Nephron (organoid): ENCODE measurements at regions not wholly inside any gene's neighbourhood (a gene's known extent, or its start where the extent isn't known, plus 50 kb on each side); places are given as distances from the start of the nearest gene placed in this dataset.

Source experiments
- H3K27ac Mint-ChIP-seq, 3 experiments: 2 replicates each; pipeline ENCODE4 v1.8.0; 2020; ENCODE audit warnings: mixed read lengths in 3 of 3, mild to moderate bottlenecking in 2 of 3, moderate library complexity in 1 of 3
- H3K27me3 Mint-ChIP-seq: 2 replicates; pipeline ENCODE4 v1.8.0; 2021; ENCODE audit warnings: low read depth, mild to moderate bottlenecking, moderate library complexity, mixed read lengths
- H3K36me3 Mint-ChIP-seq: 2 replicates; pipeline ENCODE4 v1.8.0; 2020; ENCODE audit warnings: low read depth, mixed read lengths
- H3K4me1 Mint-ChIP-seq: 2 replicates; pipeline ENCODE4 v1.8.0; 2020; ENCODE audit warnings: mixed read lengths
- H3K4me3 Mint-ChIP-seq, 3 experiments: 2 replicates each; pipeline ENCODE4 v1.8.0; 2020; ENCODE audit warnings: mild to moderate bottlenecking in 3 of 3, mixed read lengths in 3 of 3, moderate library complexity in 2 of 3
- H3K9me3 Mint-ChIP-seq: 2 replicates; pipeline ENCODE4 v1.8.0; 2020; ENCODE audit warnings: mixed read lengths
- TF ChIP-seq, protein P1 (sequence below), 3 experiments: fragments of 200-600 bp; sonication (generic); IDR thresholded peaks; one replicate each; pipeline ENCODE4 v1.5.0; 2021; ENCODE audit warnings: antibody characterized with exemption in 3 of 3; ENCODE audit not compliant: unreplicated experiment in 3 of 3

DNA sequence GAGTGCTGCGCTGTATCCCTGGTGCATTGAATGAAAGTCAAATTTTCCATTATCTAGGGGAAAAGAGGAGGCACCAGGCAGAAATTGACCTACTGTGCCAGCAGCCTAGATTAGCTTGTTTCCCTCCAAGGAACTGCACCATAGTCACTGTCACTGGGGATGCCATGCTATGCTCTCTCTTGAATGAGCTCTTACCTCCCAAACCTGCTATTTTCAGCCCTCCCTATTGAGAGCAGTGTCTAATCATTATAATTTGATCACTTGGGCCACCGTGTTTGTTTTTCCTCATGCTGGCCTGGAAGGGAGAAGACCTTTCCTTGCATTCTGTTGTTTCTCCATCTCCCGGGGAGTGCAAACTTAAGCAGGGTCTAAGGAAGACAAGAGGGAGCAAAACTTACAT is 492.9 kb downstream of the SIPA1L2 start:
- no peaks in the 10 kb centered on the region for H3K36me3 Mint-ChIP-seq
- H3K4me3 Mint-ChIP-seq = no peak overlapping the region
- H3K9me3 Mint-ChIP-seq = peaks cover 12% of the 10 kb centered on the region
- no peaks in the 10 kb centered on the region for H3K4me1 Mint-ChIP-seq
- TF ChIP-seq, protein P1, sequence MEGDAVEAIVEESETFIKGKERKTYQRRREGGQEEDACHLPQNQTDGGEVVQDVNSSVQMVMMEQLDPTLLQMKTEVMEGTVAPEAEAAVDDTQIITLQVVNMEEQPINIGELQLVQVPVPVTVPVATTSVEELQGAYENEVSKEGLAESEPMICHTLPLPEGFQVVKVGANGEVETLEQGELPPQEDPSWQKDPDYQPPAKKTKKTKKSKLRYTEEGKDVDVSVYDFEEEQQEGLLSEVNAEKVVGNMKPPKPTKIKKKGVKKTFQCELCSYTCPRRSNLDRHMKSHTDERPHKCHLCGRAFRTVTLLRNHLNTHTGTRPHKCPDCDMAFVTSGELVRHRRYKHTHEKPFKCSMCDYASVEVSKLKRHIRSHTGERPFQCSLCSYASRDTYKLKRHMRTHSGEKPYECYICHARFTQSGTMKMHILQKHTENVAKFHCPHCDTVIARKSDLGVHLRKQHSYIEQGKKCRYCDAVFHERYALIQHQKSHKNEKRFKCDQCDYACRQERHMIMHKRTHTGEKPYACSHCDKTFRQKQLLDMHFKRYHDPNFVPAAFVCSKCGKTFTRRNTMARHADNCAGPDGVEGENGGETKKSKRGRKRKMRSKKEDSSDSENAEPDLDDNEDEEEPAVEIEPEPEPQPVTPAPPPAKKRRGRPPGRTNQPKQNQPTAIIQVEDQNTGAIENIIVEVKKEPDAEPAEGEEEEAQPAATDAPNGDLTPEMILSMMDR (IDR thresholded peaks at IDR 0.05; ENCODE audit: unreplicated experiment in 3 of 3) = no peak
- peaks cover 6% of the 10 kb centered on the region for H3K27me3 Mint-ChIP-seq
- H3K27ac Mint-ChIP-seq = no peak overlapping the region

DNA sequence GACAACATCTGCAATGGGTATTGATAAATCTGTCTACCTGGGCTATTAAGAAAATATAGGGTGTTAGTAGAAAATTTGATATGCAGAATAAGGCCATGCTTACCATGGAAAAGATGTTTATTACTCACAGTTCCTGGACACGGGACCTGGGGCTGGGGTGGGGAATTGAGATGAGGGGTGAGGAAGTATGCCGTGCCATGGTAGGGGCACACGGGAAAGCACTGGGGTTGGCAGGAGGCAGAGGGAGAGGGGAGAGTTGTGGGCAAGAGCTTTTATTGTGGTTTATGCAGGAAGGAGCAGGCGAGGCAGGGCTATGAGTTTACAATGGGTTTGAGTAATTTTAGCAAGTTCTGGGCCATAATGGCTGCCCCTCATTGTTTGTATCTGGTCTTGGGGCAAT is 493.8 kb downstream of the SIPA1L2 start:
- H3K4me3 Mint-ChIP-seq = no peak overlapping the region
- TF ChIP-seq, protein P1 (IDR thresholded peaks at IDR 0.05; ENCODE audit: unreplicated experiment in 3 of 3) = no peak
- H3K4me1 Mint-ChIP-seq = no peaks in the 10 kb centered on the region

DNA sequence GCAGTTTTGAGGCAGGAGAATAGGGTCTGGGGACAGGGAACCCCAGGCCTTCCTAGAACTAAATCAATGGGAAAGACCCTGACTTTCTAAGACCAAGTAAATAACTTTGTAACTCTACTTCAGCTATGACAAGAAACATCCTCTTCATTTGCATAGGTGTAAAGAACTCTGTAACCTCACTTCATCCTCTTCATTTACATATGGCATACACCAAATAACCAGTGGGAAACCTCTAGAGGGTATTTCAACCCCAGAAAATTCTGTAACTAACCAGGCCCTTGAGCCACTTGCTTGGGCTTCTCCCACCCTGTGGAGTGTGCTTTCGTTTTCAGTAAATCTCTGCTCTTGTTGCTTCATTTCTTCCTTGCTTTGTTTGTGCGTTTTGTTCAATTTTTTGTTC is 495.6 kb downstream of the SIPA1L2 start:
- TF ChIP-seq, protein P1 (IDR thresholded peaks at IDR 0.05; ENCODE audit: unreplicated experiment in 3 of 3) = no peak
- no peaks in the 10 kb centered on the region for H3K36me3 Mint-ChIP-seq
- peaks cover 6% of the 10 kb centered on the region for H3K27me3 Mint-ChIP-seq
- no peak overlapping the region for H3K27ac Mint-ChIP-seq
- H3K4me3 Mint-ChIP-seq = no peak overlapping the region
- H3K9me3 Mint-ChIP-seq = peaks cover 12% of the 10 kb centered on the region
- H3K4me1 Mint-ChIP-seq = no peaks in the 10 kb centered on the region

More for the DNA sequence above, 493.8 kb downstream of the SIPA1L2 start:
- Mint-ChIP-seq H3K27ac (no peak overlapping the region), H3K36me3 (no peaks in the 10 kb centered on the region), H3K27me3 (peaks cover 6% of the 10 kb centered on the region), H3K9me3 (peaks cover 12% of the 10 kb centered on the region)

DNA sequence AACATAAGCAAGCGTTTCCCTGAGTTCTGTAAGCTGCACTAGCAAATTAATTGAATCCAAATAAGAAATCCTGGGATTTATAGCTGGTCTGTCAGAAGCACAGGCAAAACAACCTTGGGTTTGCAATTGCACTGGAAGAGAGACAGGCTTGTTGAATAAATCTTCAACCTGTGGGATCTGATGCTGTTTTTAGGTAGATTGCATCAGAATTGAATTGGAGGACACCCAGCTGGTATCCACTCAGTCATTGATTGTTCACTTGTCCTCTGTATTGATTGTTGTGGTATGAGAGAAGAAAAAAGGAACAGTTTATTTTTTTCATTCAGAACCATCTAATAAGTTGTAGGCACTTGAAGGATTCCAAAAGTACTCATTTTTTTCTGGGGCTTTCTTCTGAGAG is 497.4 kb downstream of the SIPA1L2 start:
- H3K27ac Mint-ChIP-seq = no peak overlapping the region
- TF ChIP-seq, protein P1 (IDR thresholded peaks at IDR 0.05; ENCODE audit: unreplicated experiment in 3 of 3) = no peak
- H3K4me3 Mint-ChIP-seq = no peak overlapping the region

DNA sequence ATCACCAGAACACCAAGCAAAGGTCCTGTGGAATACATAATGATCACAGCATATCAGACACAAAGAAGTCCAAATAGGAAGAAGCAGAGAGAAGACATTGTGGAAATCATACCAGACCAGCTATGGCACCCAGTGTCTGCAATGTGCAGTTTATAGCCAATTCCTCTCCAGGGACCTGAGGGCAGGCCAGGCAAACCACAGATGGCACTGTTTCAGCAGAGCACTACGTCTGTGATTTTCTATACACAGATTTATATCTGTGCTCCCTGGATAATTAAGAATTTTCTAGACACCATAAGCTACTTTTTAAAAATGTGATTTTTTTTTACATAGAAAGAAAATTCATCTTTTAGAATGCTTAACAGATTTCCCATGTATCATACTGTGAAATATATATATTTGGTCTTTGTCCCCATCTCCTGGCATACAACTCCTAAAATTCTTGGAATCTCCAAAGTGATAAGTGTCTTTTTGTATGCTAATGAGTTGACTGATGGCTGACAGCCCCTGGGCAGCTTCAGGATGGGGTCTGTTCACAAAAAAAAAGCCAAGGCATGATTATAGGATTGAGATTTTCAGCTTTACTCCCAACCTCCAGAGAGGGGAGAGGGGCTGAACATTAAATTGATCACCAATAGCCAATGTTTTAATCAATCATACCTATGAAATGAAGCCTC is 498.1 kb downstream of the SIPA1L2 start:
- Mint-ChIP-seq H3K27me3 (peaks cover 6% of the 10 kb centered on the region), H3K9me3 (peaks cover 16% of the 10 kb centered on the region), H3K4me3 (no peak overlapping the region), H3K36me3 (no peaks in the 10 kb centered on the region), H3K27ac (no peak overlapping the region), H3K4me1 (no peaks in the 10 kb centered on the region)
- TF ChIP-seq, protein P1 (IDR thresholded peaks at IDR 0.05; ENCODE audit: unreplicated experiment in 3 of 3) = no peak

More for the DNA sequence above, 497.4 kb downstream of the SIPA1L2 start:
- no peaks in the 10 kb centered on the region for H3K4me1 Mint-ChIP-seq
- peaks cover 16% of the 10 kb centered on the region for H3K9me3 Mint-ChIP-seq
- no peaks in the 10 kb centered on the region for H3K36me3 Mint-ChIP-seq
- peaks cover 6% of the 10 kb centered on the region for H3K27me3 Mint-ChIP-seq
